Urothelium cell line (cell line): ENCODE measurements at regions not wholly inside any gene's neighbourhood (a gene's known extent, or its start where the extent isn't known, plus 50 kb on each side); places are given as distances from the start of the nearest gene placed in this dataset.

Experiments used
- DNase-seq: peaks from one replicate; pipeline ENCODE4 v3.0.0; 2011; ENCODE audit warnings: low spot score, mixed read lengths
- FAIRE-seq: peaks from 2 replicates; lab custom pipeline; 2011; peaks lifted over from hg19 to GRCh38; lab: Jason Lieb, UNC

DNA sequence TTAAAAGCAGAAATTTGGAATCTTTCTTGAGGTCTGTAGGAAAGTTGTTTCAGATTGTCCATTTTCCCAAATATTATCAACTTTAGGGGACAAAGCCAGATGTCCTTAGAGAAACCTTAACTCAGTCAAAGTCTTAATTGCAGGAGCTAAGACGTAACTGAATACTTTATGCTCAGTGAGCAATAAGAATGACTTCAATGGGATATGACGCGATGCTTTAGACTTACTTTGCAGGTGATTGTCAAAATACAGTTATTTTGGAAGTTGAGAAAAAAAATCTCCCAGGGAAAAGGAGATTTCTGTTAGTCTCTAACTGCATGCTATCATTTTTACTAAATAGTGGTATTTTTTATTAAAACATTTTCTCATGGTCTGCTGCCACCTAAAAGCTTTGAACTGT lies 750.9 kb upstream of the STXBP6 start:
- no peak for DNase-seq
- no peak for FAIRE-seq

DNA sequence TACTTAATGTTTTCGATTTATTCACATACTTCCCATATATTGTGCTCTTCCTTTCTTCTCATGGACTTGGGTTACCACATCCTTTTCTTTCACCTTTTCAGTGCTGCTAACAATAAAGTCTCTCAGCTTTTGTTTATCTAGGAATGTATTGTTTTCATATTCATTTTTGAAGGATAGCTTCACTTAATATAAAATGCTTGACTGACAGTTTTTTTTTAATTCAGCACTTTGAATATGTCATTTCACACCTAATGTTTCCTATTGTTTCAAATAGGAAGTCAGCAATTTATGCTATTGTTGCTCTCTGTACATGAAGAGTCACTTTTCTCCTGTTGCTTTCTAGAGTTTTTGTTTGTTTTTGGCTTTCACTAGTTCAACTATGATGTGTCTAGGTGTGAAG lies 738.3 kb upstream of the STXBP6 start:
- no peak for DNase-seq
- FAIRE-seq = no peak

DNA sequence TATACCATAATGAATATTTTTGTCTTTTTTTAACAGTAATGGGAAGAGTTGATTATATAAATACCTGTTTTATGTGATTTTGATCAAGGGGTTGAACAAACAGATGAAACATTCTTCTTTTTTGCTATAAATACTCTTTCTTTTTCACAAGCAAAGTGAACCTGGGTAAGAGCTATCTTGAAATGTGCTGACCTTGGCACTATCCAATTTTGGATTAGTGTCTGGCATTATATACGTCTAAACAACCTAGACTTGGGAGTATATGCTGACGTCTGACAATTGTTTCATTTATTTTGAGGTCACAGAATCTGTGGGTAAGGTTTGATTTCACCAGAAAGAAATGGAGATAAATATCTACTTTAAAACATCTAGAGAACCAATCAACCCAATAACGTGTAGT lies 716.0 kb upstream of the STXBP6 start:
- DNase-seq = no peak
- no peak for FAIRE-seq

DNA sequence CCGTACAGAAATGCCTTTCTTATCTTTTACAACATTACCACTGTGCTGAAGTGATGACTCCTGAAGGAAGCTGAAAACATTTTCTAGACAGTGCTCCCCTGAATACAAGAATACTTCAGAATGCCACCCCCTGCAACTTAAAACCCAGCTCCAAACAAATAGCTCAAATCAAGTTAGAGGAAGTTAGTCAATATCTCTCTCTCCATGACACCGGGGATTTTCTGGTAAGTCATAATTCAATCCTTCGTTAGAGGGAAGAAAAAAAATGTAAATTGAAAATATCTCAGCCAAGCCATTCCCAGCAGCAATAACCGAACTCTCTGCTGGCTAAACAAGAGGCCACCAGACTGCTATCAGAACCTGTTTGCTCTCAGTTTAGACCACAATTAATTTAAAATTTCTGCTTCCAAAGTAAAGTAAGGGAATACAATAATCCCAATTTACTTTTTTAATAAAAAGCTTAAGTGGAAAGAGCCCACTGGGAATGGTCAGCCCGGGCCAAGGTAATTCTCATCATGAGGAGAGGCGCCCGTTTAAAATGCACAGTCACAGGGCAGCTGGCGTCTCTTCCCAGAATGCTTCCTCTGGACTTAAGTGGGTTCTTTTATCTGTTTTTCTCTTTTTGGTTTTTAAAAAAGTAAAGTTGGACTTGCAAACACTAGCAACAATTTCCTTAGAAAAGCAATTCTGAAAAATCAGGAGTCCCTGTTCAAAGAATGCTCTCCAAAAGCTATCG lies 710.1 kb upstream of the STXBP6 start:
- FAIRE-seq (no peak), DNase-seq (no peak)

DNA sequence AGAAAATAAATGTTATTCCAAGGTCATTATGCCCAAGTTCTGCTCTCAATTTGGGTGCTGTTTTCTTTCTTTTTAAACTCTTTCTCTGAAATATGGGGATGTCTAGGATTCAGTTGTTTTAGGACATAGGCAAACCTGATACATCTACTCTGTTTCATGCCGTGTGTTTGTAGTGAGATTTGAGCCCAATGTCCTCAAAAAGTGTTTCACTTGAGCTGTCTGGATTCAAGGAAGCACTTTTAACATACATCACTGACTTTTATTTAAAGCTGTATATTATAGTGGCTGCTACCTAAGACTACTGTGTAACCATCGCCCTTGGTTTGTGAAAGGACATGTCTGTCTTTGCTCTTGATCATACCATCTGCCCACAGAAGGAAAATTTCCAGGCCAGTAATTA lies 709.3 kb upstream of the STXBP6 start:
- DNase-seq = no peak
- no peak for FAIRE-seq

DNA sequence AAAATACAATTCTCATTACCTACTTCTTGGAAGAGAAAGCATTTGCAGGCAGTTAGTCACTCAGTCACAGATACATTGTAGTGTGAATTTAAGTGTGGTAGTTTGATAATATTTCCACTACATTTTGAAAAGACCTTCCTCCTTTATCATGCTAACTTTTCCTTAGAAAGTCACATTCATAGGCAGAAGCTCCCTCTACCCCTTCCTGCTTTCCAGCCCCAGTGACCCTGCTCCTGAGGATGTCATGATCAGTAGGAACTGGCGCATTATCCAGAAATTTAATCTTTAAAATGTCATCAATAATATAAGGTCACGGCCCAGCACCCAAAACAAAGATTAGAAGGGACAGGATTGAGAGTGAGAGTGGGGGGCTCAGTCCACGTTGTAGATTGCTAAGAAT lies 707.4 kb upstream of the STXBP6 start:
- FAIRE-seq = no peak
- DNase-seq = no peak

DNA sequence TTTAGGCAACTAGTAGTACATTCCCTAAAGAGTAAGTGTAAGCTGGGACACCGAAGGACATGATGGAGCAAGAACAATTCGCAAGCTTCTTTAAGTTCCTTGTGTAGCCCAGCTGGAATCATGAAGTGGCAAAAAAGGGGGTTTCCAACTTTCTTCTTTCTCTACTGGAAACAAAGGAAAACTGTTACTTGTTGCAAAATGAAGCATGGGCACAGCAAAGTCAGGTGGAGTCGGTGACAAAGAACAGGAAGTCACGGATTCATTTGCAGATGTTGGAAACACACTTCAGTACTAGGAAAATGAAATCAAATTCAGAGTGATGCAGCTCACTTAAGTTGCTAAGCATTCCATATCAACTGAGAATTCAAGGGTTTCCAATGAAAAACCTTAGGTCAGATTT lies 706.9 kb upstream of the STXBP6 start:
- FAIRE-seq (no peak), DNase-seq (no peak)

DNA sequence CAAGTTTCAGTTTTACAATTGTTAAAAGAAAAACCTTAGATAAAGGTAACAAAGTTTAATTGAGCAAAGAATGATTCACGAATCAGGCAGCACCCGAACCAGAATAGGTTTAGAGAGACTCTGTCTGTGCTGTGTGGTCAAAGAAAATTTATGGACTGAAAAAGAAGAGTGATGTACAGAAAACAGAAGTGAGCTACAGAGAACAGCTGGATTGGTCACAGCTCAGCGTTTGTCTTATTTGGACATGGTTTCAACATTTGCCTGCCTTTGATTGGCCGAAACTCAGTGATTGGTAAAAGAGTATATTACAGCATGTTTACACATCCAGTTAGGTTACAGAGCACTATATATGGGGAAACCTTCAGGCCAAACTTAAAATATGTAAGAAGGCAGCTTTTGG lies 703.2 kb upstream of the STXBP6 start:
- DNase-seq = no peak
- FAIRE-seq = no peak

DNA sequence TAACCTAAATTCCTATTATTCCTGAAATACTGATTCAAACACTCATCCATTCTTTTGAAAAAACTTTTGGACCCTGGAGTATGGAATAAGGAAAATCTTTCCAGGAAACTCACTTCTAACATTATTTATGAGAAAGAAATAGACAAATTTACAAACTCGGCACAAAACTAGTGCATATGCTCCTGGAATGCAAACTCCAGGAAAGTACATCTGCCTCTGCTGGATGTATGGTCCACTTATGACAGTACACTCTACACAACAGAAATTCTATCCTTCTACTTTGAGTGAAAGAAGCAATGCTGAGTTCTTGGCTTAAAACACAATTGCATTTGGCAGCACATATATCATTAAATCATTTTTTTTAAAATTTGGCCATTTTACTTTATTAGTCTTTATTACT lies 700.5 kb upstream of the STXBP6 start:
- DNase-seq (no peak), FAIRE-seq (no peak)
